ENCODE measurements at regions not wholly inside any gene's neighbourhood (a gene's known extent, or its start where the extent isn't known, plus 50 kb on each side); places are given as distances from the start of the nearest gene placed in this dataset.

DNA sequence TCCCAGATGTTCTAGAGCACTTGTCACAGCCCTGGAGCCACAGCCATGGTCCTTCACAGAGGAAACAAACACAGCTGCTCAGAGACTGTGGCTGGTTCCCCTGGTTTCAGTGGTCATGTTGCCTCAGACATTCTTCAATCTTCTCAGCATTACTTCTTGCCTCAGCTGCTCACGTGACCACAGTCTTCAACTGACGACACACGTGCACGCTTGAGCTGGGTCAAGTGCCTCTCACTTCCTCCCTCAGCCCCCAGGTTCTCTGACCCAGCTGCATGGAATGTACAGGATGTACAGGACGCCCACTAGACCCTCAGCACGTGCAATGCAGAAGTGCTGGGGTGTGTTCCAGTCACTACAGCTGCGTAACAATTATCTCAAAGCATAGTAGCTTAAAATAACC lies 159.8 kb upstream of the GGTLC1 start:
- Histone ChIP-seq H3K4me1 (no peaks in the 10 kb centered on the region), H3K27ac (no peak overlapping the region), H3K4me3 (no peak overlapping the region), H3K9me3 (peaks cover 4% of the 10 kb centered on the region; the same call in 1 of the 3 replicates), H3K4me2 (no peak overlapping the region)
- ATAC-seq (no peak), FAIRE-seq (no peak), DNase-seq (ENCODE audit: low read depth in 1 of 2, low spot score in 1 of 2) (no peak)
- WGBS (ENCODE audit: missing lambda C conversion rate) = 67% methylated on average over 7 of the region's 7 CpGs
- no peak for TF ChIP-seq FOSB (CRISPR knock-in tag; IDR thresholded peaks at IDR 0.05)
- no peak for TF ChIP-seq HEYL (CRISPR knock-in tag; IDR thresholded peaks at IDR 0.05)
- TF ChIP-seq FOXS1 (CRISPR knock-in tag; IDR thresholded peaks at IDR 0.05) = no peak
- TF ChIP-seq PHF8 (IDR thresholded peaks at IDR 0.05; ENCODE audit: borderline replicate concordance, low read depth) = no peak
- TF ChIP-seq, protein P1, sequence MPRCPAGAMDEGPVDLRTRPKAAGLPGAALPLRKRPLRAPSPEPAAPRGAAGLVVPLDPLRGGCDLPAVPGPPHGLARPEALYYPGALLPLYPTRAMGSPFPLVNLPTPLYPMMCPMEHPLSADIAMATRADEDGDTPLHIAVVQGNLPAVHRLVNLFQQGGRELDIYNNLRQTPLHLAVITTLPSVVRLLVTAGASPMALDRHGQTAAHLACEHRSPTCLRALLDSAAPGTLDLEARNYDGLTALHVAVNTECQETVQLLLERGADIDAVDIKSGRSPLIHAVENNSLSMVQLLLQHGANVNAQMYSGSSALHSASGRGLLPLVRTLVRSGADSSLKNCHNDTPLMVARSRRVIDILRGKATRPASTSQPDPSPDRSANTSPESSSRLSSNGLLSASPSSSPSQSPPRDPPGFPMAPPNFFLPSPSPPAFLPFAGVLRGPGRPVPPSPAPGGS (IDR thresholded peaks at IDR 0.05) = no peak
- no peak for TF ChIP-seq HOXB13 (CRISPR knock-in tag; IDR thresholded peaks at IDR 0.05; ENCODE audit: low read depth)
- TF ChIP-seq, protein P2, sequence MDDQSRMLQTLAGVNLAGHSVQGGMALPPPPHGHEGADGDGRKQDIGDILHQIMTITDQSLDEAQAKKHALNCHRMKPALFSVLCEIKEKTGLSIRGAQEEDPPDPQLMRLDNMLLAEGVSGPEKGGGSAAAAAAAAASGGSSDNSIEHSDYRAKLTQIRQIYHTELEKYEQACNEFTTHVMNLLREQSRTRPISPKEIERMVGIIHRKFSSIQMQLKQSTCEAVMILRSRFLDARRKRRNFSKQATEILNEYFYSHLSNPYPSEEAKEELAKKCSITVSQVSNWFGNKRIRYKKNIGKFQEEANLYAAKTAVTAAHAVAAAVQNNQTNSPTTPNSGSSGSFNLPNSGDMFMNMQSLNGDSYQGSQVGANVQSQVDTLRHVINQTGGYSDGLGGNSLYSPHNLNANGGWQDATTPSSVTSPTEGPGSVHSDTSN (IDR thresholded peaks at IDR 0.05) = no peak
- no peak for TF ChIP-seq MAX (IDR thresholded peaks at IDR 0.05)
- TF ChIP-seq JUNB (IDR thresholded peaks at IDR 0.05) = no peak
- TF ChIP-seq USF2 (IDR thresholded peaks at IDR 0.05) = no peak
- TF ChIP-seq HES2 (IDR thresholded peaks at IDR 0.05) = no peak
- no peak for TF ChIP-seq ELK1 (IDR thresholded peaks at IDR 0.05; ENCODE audit: low read depth, low read length)
- TF ChIP-seq RFX5 (IDR thresholded peaks at IDR 0.05) = no peak
- TF ChIP-seq ZSCAN20 (CRISPR knock-in tag; IDR thresholded peaks at IDR 0.05) = no peak
- no peak for TF ChIP-seq FOSL2 (IDR thresholded peaks at IDR 0.05)
- no peak for TF ChIP-seq FOSL2 (CRISPR knock-in tag; IDR thresholded peaks at IDR 0.05)
- TF ChIP-seq, protein P3, sequence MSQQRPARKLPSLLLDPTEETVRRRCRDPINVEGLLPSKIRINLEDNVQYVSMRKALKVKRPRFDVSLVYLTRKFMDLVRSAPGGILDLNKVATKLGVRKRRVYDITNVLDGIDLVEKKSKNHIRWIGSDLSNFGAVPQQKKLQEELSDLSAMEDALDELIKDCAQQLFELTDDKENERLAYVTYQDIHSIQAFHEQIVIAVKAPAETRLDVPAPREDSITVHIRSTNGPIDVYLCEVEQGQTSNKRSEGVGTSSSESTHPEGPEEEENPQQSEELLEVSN (IDR thresholded peaks at IDR 0.05; ENCODE audit: borderline replicate concordance, low read depth) = no peak
- no peak for TF ChIP-seq TP53 (CRISPR knock-in tag; IDR thresholded peaks at IDR 0.05)
- POLR2A ChIA-PET = no interaction called here
- CTCF ChIA-PET = interaction anchor here (0.6 to 4.2 kb wide), 4 partner anchors 11 to 46 kb away, joined by 3 to 37 read pairs (median 3); no protein-coding TSS in a partner anchor

- no peak overlapping the region for H3K4me3 ChIP-seq
- H3K27ac ChIP-seq = no peak overlapping the region
- DNase-seq (ENCODE audit: low read depth in 1 of 2, low spot score in 1 of 2) (no peak), ATAC-seq (no peak), FAIRE-seq (no peak)
- POLR2A ChIA-PET = no interaction called here
- CTCF ChIA-PET = interaction anchor here (0.6 to 4.2 kb wide), 3 partner anchors 12 to 32 kb away, joined by 3 to 37 read pairs (median 3); no protein-coding TSS in a partner anchor
- 28% methylated on average over 4 of the region's 4 CpGs for WGBS (ENCODE audit: missing lambda C conversion rate)
- peaks cover 4% of the 10 kb centered on the region; the same call in 1 of the 3 replicates for H3K9me3 ChIP-seq
- no peak overlapping the region for H3K4me2 ChIP-seq
- no peaks in the 10 kb centered on the region for H3K4me1 ChIP-seq
- no peak for TF ChIP-seq RAD21 (conservative IDR thresholded peaks at IDR 0.05 in 1 of 2, IDR thresholded peaks at IDR 0.05 in 1 of 2)
- no peak for TF ChIP-seq POLR2A (IDR thresholded peaks at IDR 0.05; ENCODE audit: low read length)
- TF ChIP-seq CBX2 (IDR thresholded peaks at IDR 0.05; ENCODE audit: borderline replicate concordance, low read depth) = no peak
- TF ChIP-seq, protein P1 (IDR thresholded peaks at IDR 0.05) = no peak
- TF ChIP-seq HOXB5 (CRISPR knock-in tag; IDR thresholded peaks at IDR 0.05) = no peak
- no peak for TF ChIP-seq CHD2 (IDR thresholded peaks at IDR 0.05; ENCODE audit: low read length, partially characterized antibody)
- no peak for TF ChIP-seq EHF (CRISPR knock-in tag; IDR thresholded peaks at IDR 0.05)
- TF ChIP-seq JUNB (IDR thresholded peaks at IDR 0.05) = no peak
- TF ChIP-seq ZSCAN20 (CRISPR knock-in tag; IDR thresholded peaks at IDR 0.05) = no peak
- no peak for TF ChIP-seq BHLHE40 (IDR thresholded peaks at IDR 0.05; ENCODE audit: low read depth, low read length)
- no peak for TF ChIP-seq NPAS2 (CRISPR knock-in tag; IDR thresholded peaks at IDR 0.05; ENCODE audit: borderline replicate concordance)
- no peak for TF ChIP-seq FOSB (CRISPR knock-in tag; IDR thresholded peaks at IDR 0.05)
- no peak for TF ChIP-seq MAFK (IDR thresholded peaks at IDR 0.05; ENCODE audit: partially characterized antibody)
- TF ChIP-seq HDAC2 (IDR thresholded peaks at IDR 0.05) = no peak
- no peak for TF ChIP-seq SMC3 (IDR thresholded peaks at IDR 0.05)
- TF ChIP-seq TP53 (CRISPR knock-in tag; IDR thresholded peaks at IDR 0.05) = no peak
- no peak for TF ChIP-seq EHMT2 (IDR thresholded peaks at IDR 0.05; ENCODE audit: low read depth)
- no peak for TF ChIP-seq HMGXB4 (CRISPR knock-in tag; IDR thresholded peaks at IDR 0.05; ENCODE audit: borderline replicate concordance)
Observed at GRCh38 chr20:24147961-24148360, 159.4 kb upstream of the GGTLC1 start.

Measured in A549 (cell line).